ENCODE measurements at regions not wholly inside any gene's neighbourhood (a gene's known extent, or its start where the extent isn't known, plus 50 kb on each side); places are given as distances from the start of the nearest gene placed in this dataset.

GRCh38 chr18:10261344-10262276 is 192.8 kb upstream of the APCDD1 start:
- H3K4me1 ChIP-seq (ENCODE audit: insufficient read depth) = no peaks in the 10 kb centered on the region; the same call in 1 of the 2 replicates
- no peak overlapping the region for H3K4me2 ChIP-seq (ENCODE audit: unreplicated experiment)
- no peaks in the 10 kb centered on the region for H3K9me3 ChIP-seq (ENCODE audit: low read depth)
- H3K9ac ChIP-seq = no peak overlapping the region
- 0 out of 2 replicates have a peak overlapping the region, but pooled peaks have one; percentile 10 for H2AFZ ChIP-seq
- WGBS, 2 experiments (ENCODE audit: low coverage in 1 of 2, low lambda C conversion rate in 2 of 2, missing lambda C conversion rate in 2 of 2) = 82 to 87% methylated on average over 5 of the region's 5 CpGs
- H3K4me3 ChIP-seq = no peak overlapping the region
- in situ Hi-C loops (cut with MboI) = no loop called here
- H3K27me3 ChIP-seq (replicated peaks; ENCODE audit: insufficient read depth) = no peaks in the 10 kb centered on the region
- no peaks in the 10 kb centered on the region for H4K20me1 ChIP-seq (ENCODE audit: insufficient read depth)
- H3K36me3 ChIP-seq (ENCODE audit: low read depth) = no peaks in the 10 kb centered on the region
- peak; percentile 27 for DNase-seq
- H3F3A ChIP-seq (ENCODE audit: insufficient read depth) = no peaks in the 10 kb centered on the region
- H3K79me2 ChIP-seq (ENCODE audit: insufficient read depth) = no peaks in the 10 kb centered on the region
- TF ChIP-seq EZH2phosphoT487 (IDR thresholded peaks at IDR 0.05; ENCODE audit: insufficient read depth, low read depth) = no peak
- no peak for TF ChIP-seq EZH2 (IDR thresholded peaks at IDR 0.05; ENCODE audit: insufficient read depth, poor library complexity, severe bottlenecking)
- H3K9me2 ChIP-seq (ENCODE audit: insufficient read depth) = no peaks in the 10 kb centered on the region
- no peak overlapping the region for H3K27ac ChIP-seq

DNA sequence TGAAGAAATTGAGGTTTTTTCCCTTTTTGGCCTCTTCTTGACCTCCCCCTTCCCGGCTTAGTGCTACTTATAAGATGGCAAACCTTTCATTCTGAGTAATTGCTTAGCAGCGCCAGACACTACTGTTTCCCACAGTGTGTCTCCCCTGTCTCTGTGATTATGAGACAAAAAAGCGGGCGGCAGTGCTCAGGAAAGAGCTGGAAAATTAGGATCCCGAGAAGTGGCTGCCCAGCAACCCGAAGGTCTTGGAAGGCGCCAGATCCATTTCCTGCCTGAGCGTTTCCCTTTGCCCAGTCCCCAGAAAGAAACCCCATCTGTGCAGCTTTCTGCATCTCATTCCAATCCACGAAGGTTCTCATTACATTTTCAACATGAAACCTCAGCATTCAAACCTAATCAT is 191.9 kb upstream of the APCDD1 start:
- TF ChIP-seq EZH2 (IDR thresholded peaks at IDR 0.05; ENCODE audit: insufficient read depth, poor library complexity, severe bottlenecking) = no peak
- no peak for TF ChIP-seq EZH2phosphoT487 (IDR thresholded peaks at IDR 0.05; ENCODE audit: insufficient read depth, low read depth)
- Histone ChIP-seq H3K4me3 (no peak overlapping the region), H3K27me3 (replicated peaks; ENCODE audit: insufficient read depth) (no peaks in the 10 kb centered on the region), H3K27ac (no peak overlapping the region), H3K9me3 (ENCODE audit: low read depth) (no peaks in the 10 kb centered on the region), H3K36me3 (ENCODE audit: low read depth) (no peaks in the 10 kb centered on the region), H3K9me2 (ENCODE audit: insufficient read depth) (no peaks in the 10 kb centered on the region), H3K79me2 (ENCODE audit: insufficient read depth) (no peaks in the 10 kb centered on the region), H3K9ac (no peak overlapping the region), H3F3A (ENCODE audit: insufficient read depth) (no peaks in the 10 kb centered on the region), H2AFZ (no peak overlapping the region), H3K4me2 (ENCODE audit: unreplicated experiment) (no peak overlapping the region), H4K20me1 (ENCODE audit: insufficient read depth) (no peaks in the 10 kb centered on the region), H3K4me1 (ENCODE audit: insufficient read depth) (no peaks in the 10 kb centered on the region; the same call in 1 of the 2 replicates)
- in situ Hi-C loops (cut with MboI) = no loop called here
- WGBS, 2 experiments (ENCODE audit: low coverage in 1 of 2, low lambda C conversion rate in 2 of 2, missing lambda C conversion rate in 2 of 2) = 87 to 91% methylated on average over 9 of the region's 9 CpGs
- no peak for DNase-seq

DNA sequence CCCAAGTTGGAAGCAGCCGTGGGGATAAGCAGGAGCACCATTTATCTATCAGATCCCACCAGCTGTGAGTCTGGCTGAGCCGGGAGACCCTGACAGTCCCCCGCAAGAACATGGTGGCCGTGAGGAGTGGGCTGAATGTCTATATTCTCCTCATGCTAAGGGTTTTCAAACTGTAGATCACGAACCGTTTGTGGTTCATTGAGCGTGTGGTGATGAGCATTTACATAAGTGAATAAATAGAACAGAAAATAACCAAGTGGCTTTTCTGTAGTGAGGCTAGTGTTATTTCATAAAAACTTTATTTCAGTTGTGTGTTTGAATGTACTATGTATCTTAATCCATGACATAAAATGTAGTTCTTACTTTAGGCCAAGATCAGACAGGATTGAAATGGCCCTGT is 190.2 kb upstream of the APCDD1 start:
- H4K20me1 ChIP-seq (ENCODE audit: insufficient read depth) = no peaks in the 10 kb centered on the region

GRCh38 chr18:10265560-10266333 is 188.7 kb upstream of the APCDD1 start:
- H3K27me3 ChIP-seq (replicated peaks; ENCODE audit: insufficient read depth) = no peaks in the 10 kb centered on the region
- H3F3A ChIP-seq (ENCODE audit: insufficient read depth) = no peaks in the 10 kb centered on the region
- 57 to 69% methylated on average over 6 of the region's 6 CpGs for WGBS, 2 experiments (ENCODE audit: low coverage in 1 of 2, low lambda C conversion rate in 2 of 2, missing lambda C conversion rate in 2 of 2)
- H3K4me3 ChIP-seq = no peak overlapping the region
- H3K79me2 ChIP-seq (ENCODE audit: insufficient read depth) = no peaks in the 10 kb centered on the region
- DNase-seq = no peak
- H3K9me3 ChIP-seq (ENCODE audit: low read depth) = no peaks in the 10 kb centered on the region
- TF ChIP-seq EZH2phosphoT487 (IDR thresholded peaks at IDR 0.05; ENCODE audit: insufficient read depth, low read depth) (no peak), EZH2 (IDR thresholded peaks at IDR 0.05; ENCODE audit: insufficient read depth, poor library complexity, severe bottlenecking) (no peak)
- no peak overlapping the region for H2AFZ ChIP-seq
- no peak overlapping the region for H3K27ac ChIP-seq
- no peak overlapping the region for H3K9ac ChIP-seq
- H3K4me1 ChIP-seq (ENCODE audit: insufficient read depth) = no peaks in the 10 kb centered on the region; the same call in 1 of the 2 replicates
- no peaks in the 10 kb centered on the region for H4K20me1 ChIP-seq (ENCODE audit: insufficient read depth)
- H3K4me2 ChIP-seq (ENCODE audit: unreplicated experiment) = no peak overlapping the region
- H3K9me2 ChIP-seq (ENCODE audit: insufficient read depth) = no peaks in the 10 kb centered on the region
- H3K36me3 ChIP-seq (ENCODE audit: low read depth) = no peaks in the 10 kb centered on the region
- in situ Hi-C loops (cut with MboI) = no loop called here

More for the DNA sequence above, 190.2 kb upstream of the APCDD1 start:
- no peaks in the 10 kb centered on the region for H3F3A ChIP-seq (ENCODE audit: insufficient read depth)
- H2AFZ ChIP-seq = no peak overlapping the region
- TF ChIP-seq EZH2 (IDR thresholded peaks at IDR 0.05; ENCODE audit: insufficient read depth, poor library complexity, severe bottlenecking) (no peak), EZH2phosphoT487 (IDR thresholded peaks at IDR 0.05; ENCODE audit: insufficient read depth, low read depth) (no peak)
- no peaks in the 10 kb centered on the region for H3K27me3 ChIP-seq (replicated peaks; ENCODE audit: insufficient read depth)
- no peak for DNase-seq
- H3K36me3 ChIP-seq (ENCODE audit: low read depth) = no peaks in the 10 kb centered on the region
- no peak overlapping the region for H3K27ac ChIP-seq
- no peak overlapping the region for H3K4me3 ChIP-seq
- H3K9ac ChIP-seq = no peak overlapping the region
- no peak overlapping the region for H3K4me2 ChIP-seq (ENCODE audit: unreplicated experiment)
- no peaks in the 10 kb centered on the region for H3K79me2 ChIP-seq (ENCODE audit: insufficient read depth)
- H3K4me1 ChIP-seq (ENCODE audit: insufficient read depth) = no peaks in the 10 kb centered on the region; the same call in 1 of the 2 replicates
- in situ Hi-C loops (cut with MboI) = no loop called here
- no peaks in the 10 kb centered on the region for H3K9me3 ChIP-seq (ENCODE audit: low read depth)
- no peaks in the 10 kb centered on the region for H3K9me2 ChIP-seq (ENCODE audit: insufficient read depth)
- 90 to 91% methylated on average over 7 of the region's 7 CpGs for WGBS, 2 experiments (ENCODE audit: low coverage in 1 of 2, low lambda C conversion rate in 2 of 2, missing lambda C conversion rate in 2 of 2)

Data from GM23248 (cell line).